HG03378 (cell line): ENCODE measurements at regions not wholly inside any gene's neighbourhood (a gene's known extent, or its start where the extent isn't known, plus 50 kb on each side); places are given as distances from the start of the nearest gene placed in this dataset.

Experiments
- ATAC-seq: cut with Tn5 transposase; IDR thresholded peaks from one replicate; pipeline ENCODE4 v1.9.1; 2021; ENCODE audit warnings: mild to moderate bottlenecking, moderate library complexity; ENCODE audit not compliant: unreplicated experiment

DNA sequence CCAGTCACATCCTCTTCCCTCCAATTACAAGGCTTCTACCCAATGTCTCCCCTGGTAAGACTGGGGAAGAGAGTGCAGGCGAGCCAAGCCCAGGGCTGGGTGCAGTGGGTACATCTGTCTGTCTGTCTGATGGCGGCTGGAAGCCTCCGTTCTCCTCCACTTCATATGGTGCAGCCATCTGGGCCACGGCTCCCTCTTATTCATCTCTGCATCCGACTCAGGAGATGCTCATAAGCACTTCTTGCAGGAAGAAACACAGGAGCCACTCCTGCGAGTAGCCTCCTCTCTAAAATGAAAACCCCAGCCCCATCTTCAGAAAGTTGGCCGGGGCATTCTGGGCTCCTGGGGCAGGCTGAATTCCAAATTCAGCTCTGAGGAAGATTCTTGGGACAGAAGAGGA, 67.5 kb upstream of the SLC6A6 start:
- no peak for ATAC-seq

DNA sequence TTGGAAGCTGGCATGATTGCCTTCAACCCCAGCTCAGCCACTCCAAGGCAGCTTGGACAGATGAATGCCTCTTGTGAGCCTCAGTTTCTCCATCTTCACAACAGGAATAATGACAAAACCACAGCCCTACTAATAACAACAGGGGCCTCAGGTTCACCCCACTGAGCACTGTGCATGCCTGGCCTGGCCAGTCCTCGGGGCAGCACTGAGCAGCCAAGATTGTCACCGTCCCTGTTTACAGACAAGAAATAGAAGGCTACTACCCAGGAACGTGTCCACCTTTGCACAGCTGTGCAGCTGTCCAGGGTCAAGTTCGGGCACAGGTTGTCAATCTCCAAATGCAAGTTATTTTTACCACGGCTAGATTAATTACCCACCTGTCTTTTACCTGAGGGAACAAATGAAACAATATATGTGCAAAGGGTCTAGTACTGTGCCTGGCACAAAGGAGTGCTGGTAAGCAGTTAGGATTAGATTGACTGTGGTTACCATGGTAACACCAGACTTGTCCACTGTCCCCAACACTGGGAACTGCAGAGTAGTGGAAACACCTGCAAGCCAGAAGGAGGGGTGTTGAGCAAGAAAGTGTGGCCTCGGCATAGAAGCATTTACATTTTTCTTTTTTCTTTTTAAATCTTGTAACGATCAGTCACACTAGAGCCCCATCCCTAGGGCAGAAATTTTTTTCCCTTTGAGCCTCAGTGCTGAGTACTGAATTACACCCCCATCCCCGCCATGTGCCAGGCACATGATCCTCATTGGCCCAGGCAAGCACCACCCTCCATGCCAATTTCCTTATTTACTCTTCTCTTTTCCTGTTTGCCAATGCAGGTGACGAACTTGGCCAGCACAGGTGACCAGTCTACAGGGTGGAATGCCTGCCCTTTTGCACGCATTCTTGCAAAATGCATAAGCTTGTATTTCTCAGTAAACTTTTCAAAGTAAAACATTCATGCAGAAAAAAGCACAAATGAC, 66.3 kb upstream of the SLC6A6 start:
- no peak for ATAC-seq

DNA sequence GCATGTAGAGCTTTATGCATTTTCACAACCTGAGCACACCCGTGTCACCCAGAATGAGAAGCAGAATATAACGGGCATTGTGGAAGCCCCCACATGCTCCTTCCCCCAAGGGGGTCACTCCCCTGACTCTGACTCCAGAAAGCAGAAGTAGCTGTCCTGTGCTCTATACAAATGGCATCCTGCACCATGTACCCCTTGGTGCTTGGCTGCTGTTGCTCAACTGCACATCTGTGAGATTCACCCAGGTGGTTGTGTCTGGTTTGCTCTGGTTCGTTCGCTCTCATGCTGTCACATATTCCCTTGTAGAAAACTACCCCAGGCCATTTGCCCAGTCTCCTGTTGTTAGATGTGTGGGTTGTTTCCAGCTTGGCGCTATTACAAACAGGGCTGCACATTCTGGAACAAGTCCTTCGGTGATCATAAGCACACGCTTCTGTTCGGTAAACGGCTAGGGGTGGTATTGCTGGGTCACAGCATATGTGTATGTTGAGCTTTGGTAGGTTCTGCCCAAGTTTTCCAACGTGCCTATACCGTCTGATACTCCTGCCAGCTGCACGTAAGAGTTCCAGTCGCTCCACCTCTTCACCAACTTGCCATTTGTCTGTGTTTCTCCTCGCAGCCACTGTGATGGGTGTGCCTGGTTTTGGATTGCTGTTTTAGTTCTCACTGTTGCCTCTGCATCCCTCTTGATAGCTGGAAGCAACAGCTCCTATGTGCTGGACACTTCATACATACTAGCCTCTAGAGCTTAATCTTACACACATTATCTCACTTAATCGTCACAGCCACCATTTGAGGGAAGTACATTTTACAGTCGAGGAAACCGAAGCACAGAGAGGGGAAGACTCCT, 65.4 kb upstream of the SLC6A6 start:
- ATAC-seq = no peak

DNA sequence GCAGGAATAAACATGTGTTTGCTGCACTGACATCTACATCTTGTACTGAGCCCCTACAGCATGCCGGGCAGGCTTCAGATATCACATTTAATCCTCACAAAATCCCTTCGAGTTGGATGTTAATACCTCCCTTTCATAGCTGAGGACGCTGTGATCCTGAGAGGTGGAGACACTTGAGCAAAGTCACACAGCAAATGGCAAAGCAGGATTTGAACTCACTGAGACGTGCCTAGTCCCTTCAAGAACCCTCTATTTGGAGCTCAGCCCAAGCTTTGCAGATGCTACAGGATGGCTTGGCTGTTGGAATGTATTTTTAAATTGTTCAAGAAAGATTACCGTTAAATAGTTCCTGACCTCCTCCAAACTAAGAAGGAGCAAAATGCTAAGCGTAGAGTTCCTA, 64.6 kb upstream of the SLC6A6 start:
- no peak for ATAC-seq

DNA sequence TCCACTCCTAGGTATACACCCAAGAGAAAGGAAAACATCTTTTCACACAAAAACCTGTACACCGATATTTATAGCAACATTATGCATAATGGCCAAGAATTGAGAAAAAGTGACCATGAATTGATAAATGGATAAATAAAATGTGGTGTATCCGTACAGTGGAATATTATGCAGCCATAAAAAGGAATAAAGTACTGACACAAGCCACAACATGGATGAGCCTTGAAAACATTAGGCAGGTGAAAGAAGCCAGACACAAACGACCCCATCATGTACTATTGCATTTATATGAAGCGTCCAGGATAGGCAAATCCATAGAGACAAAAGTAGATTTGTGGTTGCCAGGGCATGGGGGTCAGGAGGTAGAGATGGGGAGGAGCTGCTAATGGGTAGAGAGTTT, 64.2 kb upstream of the SLC6A6 start:
- no peak for ATAC-seq

DNA sequence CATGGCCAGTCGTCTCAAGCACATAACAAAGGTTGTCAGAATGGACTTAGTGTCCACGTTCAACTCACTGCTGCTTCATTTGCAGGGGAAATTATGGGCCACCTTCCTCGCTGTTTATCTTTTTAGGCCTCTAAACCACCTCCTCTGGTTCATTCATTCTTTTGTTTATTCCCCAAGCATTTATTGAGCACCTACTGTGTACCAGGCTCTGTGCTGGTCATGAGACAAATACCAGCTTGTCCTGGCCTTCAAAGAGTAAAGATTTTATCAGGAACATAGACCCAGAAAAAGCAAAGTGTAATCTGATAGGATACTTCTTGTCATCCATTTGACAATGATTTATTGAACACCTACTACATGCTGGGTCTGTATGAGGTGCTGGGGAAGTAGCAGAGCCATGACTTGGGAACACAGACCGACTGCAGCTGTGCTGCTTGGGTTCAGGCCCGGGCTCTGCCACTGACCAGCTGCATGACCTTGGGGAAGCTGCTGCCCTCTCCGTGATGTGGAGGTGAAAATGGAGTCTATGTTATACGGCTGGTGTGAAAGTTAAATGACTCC, 63.4 kb upstream of the SLC6A6 start:
- no peak for ATAC-seq

DNA sequence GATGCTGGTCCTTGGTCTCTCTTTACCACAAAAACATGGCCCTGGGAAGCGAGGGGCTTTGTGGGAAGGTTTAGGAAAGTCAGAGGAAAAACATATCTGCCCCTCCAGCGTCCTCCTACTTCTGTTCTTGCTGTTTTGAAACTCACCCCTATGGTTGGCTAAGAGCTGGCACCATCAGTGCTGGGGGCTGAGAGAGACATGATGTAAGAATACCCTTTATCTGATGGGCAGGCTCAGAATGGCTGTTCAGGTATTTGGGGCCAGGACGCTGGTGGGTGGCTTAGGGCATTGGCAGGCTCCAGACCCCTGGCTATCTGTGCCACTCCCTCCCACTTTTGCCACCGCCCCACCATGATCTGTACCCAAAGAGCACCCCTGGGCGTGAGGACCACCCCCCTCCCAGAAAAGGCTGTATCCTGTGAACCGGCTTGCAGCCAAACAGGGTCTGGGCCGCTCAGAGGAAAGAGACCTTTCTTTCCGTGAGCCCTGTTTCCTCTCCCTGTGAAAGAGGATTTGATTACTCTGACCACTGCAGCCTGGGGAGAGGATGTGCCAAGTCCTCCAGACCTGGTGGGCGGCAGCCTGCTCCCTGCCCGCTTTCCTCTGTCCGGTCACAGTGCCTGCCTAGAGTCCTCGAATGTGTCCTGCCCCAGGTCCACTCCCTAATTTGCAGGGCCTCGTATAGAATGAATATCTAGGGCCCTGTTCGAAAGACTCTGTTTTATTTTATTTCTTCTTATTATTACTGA, 61.3 kb upstream of the SLC6A6 start:
- ATAC-seq = no peak

DNA sequence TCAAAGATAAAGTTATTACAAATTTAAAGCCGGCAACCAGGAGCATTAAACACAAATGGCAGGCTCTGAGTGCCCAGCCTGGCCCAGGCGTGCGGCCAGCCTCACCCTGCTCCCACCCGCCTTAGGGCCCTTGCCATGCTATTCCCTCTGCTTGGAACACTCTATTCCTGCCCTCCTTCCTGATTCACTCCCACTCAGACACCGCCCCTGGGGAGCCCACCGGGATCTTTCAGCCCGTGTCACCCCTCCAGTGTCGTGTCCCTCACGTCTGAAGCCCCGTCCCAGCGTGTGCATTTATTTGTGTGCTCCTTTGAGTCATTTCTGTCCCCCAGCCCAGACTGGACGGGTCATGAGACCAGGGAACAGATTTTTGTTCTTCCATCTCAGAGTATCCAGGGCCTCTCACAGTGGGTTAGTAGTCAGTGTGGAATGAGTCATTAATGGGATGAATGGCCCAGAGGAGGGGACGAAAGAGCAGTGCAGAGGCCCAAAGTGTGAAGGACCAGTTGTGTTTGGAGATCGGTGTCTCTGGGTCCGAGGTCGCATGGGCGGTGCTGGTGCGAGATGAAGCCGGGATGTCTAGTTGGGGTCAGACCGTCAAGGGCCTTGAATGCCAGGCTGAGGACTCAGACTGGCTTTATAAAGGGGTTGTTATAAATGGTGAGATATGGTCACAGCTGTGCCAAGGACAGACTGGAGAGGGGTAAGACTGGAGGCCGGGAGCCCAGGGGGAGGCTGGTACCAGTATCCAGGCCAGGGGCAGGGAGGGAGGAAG, 58.9 kb upstream of the SLC6A6 start:
- ATAC-seq = no peak

DNA sequence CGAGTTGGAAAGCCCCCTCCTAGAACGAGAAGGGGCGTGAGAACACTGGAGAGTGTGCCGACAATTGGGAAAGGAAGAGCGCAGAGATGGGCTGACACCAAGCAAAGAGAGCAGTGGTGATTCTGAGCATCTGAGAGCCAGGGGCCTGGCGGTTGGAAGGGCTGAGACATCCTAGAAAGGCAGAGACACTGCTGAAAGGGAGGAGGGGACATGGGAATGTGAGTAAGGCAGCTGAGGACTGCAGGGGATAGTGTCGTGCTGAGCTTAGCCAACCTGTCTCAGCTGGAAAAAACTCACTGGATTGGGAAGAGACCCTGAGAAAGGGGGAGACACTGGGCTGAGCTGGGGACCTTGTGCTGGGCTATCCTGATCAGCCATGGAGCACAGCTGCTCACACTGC, 58.1 kb upstream of the SLC6A6 start:
- no peak for ATAC-seq

DNA sequence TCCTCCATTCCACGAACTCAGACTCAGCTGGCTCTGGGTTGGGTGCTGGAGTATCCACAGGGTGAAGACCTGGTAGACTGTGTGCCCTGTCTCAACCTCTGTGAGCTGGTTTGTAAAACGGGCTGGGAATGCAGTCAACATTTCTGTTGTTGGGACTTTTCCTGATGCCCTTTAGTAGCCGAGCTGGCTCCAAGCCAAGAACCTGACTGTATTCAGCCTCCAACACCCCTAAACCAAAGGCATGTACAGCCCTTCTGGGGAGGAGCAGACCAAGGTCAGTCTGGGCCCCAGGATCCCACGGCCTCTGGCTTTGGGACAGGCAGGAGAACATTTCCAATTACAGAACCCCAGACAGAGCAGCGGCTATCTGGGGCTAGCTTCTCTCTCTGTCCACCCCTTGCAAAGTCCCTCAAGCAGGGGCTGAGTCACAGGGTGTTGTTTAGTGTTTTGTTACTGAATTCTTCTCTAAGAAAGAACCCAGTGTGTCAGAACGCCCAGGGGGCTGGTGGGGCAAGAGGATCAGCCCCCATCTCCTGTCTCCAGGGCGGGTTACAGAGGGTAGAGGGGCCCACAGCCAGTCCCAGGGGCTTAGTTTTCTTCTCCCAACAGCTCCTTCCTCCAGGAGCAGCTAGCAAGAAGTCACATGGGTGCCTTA, 56.8 kb upstream of the SLC6A6 start:
- ATAC-seq = no peak

DNA sequence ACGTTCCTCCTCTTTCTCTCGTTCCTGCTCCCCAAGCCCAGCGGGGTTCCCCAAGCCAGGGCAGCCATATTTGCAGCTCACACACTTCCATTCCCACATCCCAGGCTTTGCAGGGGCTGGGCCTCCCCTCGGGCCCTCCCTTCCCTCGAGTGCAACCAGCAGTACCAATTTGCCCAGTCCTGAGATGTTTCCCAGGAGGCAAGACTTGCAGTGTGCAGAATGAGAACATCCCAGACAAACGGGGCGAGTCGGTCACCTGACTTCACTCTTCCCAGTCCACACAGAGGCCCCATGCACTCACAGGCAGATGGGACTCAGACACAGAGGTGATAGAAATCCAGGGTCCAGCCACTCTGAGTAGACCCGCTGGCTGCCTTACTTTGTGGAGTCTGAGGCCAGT, 56.2 kb upstream of the SLC6A6 start:
- ATAC-seq = no peak

DNA sequence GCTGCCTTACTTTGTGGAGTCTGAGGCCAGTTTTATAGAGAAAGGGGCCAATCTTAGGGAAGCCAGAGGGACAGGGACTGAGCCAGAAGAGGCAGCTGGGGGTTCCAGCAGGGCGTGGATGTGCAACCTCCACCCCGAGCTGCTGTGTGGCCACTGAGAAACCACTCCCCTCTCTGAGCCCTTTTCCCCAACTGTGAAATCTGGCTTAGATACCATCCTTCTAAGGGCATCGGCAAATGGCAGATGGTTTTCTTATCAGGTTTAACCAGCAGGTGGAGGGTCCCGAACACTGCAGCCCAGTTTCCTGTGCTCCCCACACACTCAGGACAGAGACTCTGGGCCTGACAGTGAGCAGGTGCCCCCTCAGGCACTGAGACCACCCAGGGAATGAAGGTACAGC, 55.8 kb upstream of the SLC6A6 start:
- ATAC-seq = no peak

DNA sequence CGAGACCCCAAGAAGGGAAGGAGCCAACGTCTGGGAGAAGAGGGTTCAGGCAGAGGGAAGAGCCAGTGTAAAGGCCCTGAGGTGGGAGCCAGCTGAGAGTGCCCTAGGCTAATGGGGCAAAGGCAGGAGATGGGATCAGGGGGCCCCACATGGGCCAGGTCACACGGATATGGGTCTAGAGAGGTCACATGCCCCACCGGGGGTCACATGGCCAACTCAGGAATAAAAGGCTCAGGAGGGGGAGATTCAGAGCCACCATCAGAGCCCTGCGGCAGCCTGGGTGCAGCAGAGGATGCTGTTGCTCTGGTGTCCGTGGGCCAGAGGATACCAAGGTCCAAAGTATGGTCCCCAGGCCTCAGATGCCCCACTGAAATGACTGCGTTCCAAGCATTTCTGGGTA, 55.3 kb upstream of the SLC6A6 start:
- no peak for ATAC-seq

DNA sequence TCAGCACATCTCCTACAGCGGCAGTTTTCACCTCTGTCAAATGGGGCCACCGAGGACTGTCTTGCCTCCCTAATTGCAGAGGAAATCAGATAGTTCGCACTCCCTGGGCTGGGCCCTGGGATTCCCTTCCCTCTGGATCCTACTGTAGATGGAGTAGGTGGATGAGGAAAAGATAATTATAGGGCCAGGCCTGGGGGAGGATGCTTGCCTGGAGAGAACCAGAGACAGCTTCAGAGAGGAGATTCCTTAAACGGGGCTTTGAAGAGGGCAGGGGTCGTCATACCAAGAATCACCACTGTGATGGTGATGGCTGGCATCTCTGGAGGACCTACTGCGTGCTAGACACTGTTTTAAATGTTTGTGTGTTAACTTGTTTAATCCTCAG, 50.8 kb upstream of the SLC6A6 start:
- ATAC-seq = no peak

DNA sequence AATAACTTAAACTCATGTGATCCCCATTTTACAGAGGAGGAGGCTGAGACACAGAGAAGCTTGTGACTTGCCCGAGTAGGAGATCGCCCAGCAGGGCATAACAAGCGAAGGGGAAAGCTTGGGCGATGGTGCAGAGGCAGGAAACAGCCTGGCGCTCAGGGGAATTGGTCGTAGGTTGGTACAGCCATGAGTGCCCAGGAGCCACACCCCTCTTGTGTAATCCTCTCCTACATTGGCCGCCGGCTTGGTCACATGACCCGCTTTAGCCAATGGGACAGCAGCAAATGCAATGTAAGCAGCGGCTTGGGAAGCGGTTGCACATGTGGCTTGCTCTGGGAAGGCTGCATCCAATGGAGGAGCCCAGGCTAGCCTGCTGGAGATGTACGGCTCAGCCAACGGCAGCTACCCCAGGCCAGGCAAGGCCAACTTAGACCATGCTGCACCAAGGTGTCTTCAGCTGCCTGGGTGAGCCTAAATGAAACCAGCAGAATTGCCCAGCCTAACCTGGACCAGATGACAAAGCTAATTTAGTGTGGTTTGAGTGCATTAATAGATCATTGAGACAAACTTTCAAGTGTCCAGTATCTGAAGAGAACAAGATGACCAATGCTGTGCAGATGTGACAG, 50.3 kb upstream of the SLC6A6 start:
- ATAC-seq = no peak
